Caco-2 (cell line): ENCODE measurements at regions not wholly inside any gene's neighbourhood (a gene's known extent, or its start where the extent isn't known, plus 50 kb on each side); places are given as distances from the start of the nearest gene placed in this dataset.

ENCODE experiments used
- BruUV-seq: library from RNA; stranded (reverse); fragments of 400-500 nt; replicated peaks from 2 replicates; lab custom pipeline; 2021; lab: Mats Ljungman, UMichigan
- CTCF ChIA-PET: fragments of 300-600 bp; sonication (Branson Sonifier 250); formaldehyde crosslinking; loops from one replicate; lab custom pipeline; 2022; ENCODE audit warnings: antibody characterized with exemption; lab: Charles Lee
- POLR2A ChIA-PET: fragments of 300-600 bp; sonication (Branson Sonifier 250); formaldehyde crosslinking; loops from one replicate; lab custom pipeline; 2022; ENCODE audit warnings: antibody characterized with exemption; lab: Charles Lee
- DNase-seq, 2 experiments: peaks; one replicate each; pipeline versions ENCODE4 v3.0.0 to v3.0.0-alpha.2; 2020 to 2022
- H3K27me3 ChIP-seq: replicated peaks from 2 replicates; pipeline ENCODE4 v1.6.0; 2011; ENCODE audit warnings: low read length; ENCODE audit not compliant: control insufficient read depth, insufficient read depth
- H3K36me3 ChIP-seq: 2 replicates; pipeline ENCODE4 v1.5.1; 2011; ENCODE audit warnings: low read length; ENCODE audit not compliant: control insufficient read depth, insufficient read depth
- H3K4me1 ChIP-seq: fragments of 250-450 bp; sonication (Bioruptor Pico); 2 replicates; pipeline ENCODE4 v1.5.1; 2020; ENCODE audit warnings: mild to moderate bottlenecking
- H3K4me3 ChIP-seq: 2 replicates; pipeline ENCODE4 v1.5.1; 2011; ENCODE audit warnings: low read depth, mild to moderate bottlenecking, control low read depth, low read length
- H3K9me3 ChIP-seq: fragments of 250-450 bp; sonication (Bioruptor Pico); 2 replicates; pipeline ENCODE4 v1.5.1; 2020; ENCODE audit warnings: mild to moderate bottlenecking, moderate library complexity
- H3K27ac Mint-ChIP-seq: one replicate; pipeline ENCODE4 v1.8.0; 2022; ENCODE audit warnings: mixed read lengths; ENCODE audit not compliant: unreplicated experiment
- H3K27me3 Mint-ChIP-seq: one replicate; pipeline ENCODE4 v1.8.0; 2022; ENCODE audit warnings: mixed read lengths; ENCODE audit not compliant: insufficient read depth, unreplicated experiment
- H3K36me3 Mint-ChIP-seq: one replicate; pipeline ENCODE4 v1.8.0; 2022; ENCODE audit warnings: mild to moderate bottlenecking, mixed read lengths; ENCODE audit not compliant: insufficient read depth, unreplicated experiment
- H3K4me1 Mint-ChIP-seq: one replicate; pipeline ENCODE4 v1.8.0; 2022; ENCODE audit warnings: low read depth, mixed read lengths; ENCODE audit not compliant: unreplicated experiment
- H3K4me3 Mint-ChIP-seq: one replicate; pipeline ENCODE4 v1.8.0; 2022; ENCODE audit warnings: mild to moderate bottlenecking, moderate library complexity, mixed read lengths; ENCODE audit not compliant: unreplicated experiment
- H3K9me3 Mint-ChIP-seq: one replicate; pipeline ENCODE4 v1.8.0; 2022; ENCODE audit warnings: mixed read lengths; ENCODE audit not compliant: unreplicated experiment
- intact Hi-C: fragments of 100-400 bp; cut with micrococcal nuclease; formaldehyde crosslinking; loops from one replicate; pipeline ENCODE4 v1.10.0; 2022; ENCODE audit not compliant: unreplicated experiment
- TF ChIP-seq, protein P1 (sequence below), 2 experiments: fragments of 200-600 bp in 1 of 2; IDR thresholded peaks; 1 replicate in 1 of 2; 2 replicates in 1 of 2; pipeline versions ENCODE4 v1.5.1 to v1.8.0; 2011 to 2022; ENCODE audit warnings: antibody characterized with exemption in 1 of 2, control low read depth in 1 of 2, inconsistent platforms in 1 of 2, low read depth in 1 of 2, low read length in 1 of 2, mild to moderate bottlenecking in 1 of 2, moderate library complexity in 1 of 2; ENCODE audit not compliant: insufficient read depth in 1 of 2, severe bottlenecking in 1 of 2, unreplicated experiment in 1 of 2

- Mint-ChIP-seq H3K4me3 (no peak overlapping the region), H3K27ac (no peak overlapping the region), H3K4me1 (no peaks in the 10 kb centered on the region), H3K36me3 (no peaks in the 10 kb centered on the region), H3K9me3 (no peaks in the 10 kb centered on the region), H3K27me3 (no peaks in the 10 kb centered on the region)
- ChIA-PET CTCF (interaction anchor here (0.5 kb wide), 1 partner anchor 1027 kb away, joined by 3 read pairs; no protein-coding TSS in a partner anchor), POLR2A (no interaction called here)
- no peaks in the 10 kb centered on the region for H3K36me3 ChIP-seq
- intact Hi-C loops: no loop called here
- H3K4me3 ChIP-seq: no peak overlapping the region
- BruUV-seq: no TSS peak
- no peaks in the 10 kb centered on the region for H3K9me3 ChIP-seq
- no peaks in the 10 kb centered on the region for H3K4me1 ChIP-seq
- no peak for DNase-seq
- no peaks in the 10 kb centered on the region for H3K27me3 ChIP-seq
- TF ChIP-seq, protein P1, sequence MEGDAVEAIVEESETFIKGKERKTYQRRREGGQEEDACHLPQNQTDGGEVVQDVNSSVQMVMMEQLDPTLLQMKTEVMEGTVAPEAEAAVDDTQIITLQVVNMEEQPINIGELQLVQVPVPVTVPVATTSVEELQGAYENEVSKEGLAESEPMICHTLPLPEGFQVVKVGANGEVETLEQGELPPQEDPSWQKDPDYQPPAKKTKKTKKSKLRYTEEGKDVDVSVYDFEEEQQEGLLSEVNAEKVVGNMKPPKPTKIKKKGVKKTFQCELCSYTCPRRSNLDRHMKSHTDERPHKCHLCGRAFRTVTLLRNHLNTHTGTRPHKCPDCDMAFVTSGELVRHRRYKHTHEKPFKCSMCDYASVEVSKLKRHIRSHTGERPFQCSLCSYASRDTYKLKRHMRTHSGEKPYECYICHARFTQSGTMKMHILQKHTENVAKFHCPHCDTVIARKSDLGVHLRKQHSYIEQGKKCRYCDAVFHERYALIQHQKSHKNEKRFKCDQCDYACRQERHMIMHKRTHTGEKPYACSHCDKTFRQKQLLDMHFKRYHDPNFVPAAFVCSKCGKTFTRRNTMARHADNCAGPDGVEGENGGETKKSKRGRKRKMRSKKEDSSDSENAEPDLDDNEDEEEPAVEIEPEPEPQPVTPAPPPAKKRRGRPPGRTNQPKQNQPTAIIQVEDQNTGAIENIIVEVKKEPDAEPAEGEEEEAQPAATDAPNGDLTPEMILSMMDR (IDR thresholded peaks at IDR 0.05; ENCODE audit: insufficient read depth in 1 of 2, low read depth in 1 of 2, low read length in 1 of 2, severe bottlenecking in 1 of 2, unreplicated experiment in 1 of 2): no peak
Measured at GRCh38 chr6:28634411-28634760, 108.7 kb downstream of the GPX5 start.

- H3K27me3 Mint-ChIP-seq: no peaks in the 10 kb centered on the region
- POLR2A ChIA-PET: no interaction called here
- BruUV-seq: no TSS peak
- H3K36me3 Mint-ChIP-seq: no peaks in the 10 kb centered on the region
- no peaks in the 10 kb centered on the region for H3K9me3 ChIP-seq
- TF ChIP-seq, protein P1 (IDR thresholded peaks at IDR 0.05; ENCODE audit: insufficient read depth in 1 of 2, low read depth in 1 of 2, low read length in 1 of 2, severe bottlenecking in 1 of 2, unreplicated experiment in 1 of 2): no peak
- H3K27ac Mint-ChIP-seq: no peak overlapping the region
- no peaks in the 10 kb centered on the region for H3K4me1 Mint-ChIP-seq
- DNase-seq: no peak
- no peaks in the 10 kb centered on the region for H3K36me3 ChIP-seq
- no peaks in the 10 kb centered on the region for H3K27me3 ChIP-seq
- H3K4me1 ChIP-seq: no peaks in the 10 kb centered on the region
- CTCF ChIA-PET: interaction anchor here (0.5 kb wide), 1 partner anchor 1028 kb away, joined by 3 read pairs; no protein-coding TSS in a partner anchor
- intact Hi-C loops: no loop called here
- H3K4me3 Mint-ChIP-seq: no peak overlapping the region
- H3K9me3 Mint-ChIP-seq: no peaks in the 10 kb centered on the region
- no peak overlapping the region for H3K4me3 ChIP-seq
Measured at GRCh38 chr6:28634761-28635546, 109.3 kb downstream of the GPX5 start.

- Histone ChIP-seq H3K36me3 (no peaks in the 10 kb centered on the region), H3K4me1 (no peaks in the 10 kb centered on the region), H3K27me3 (no peaks in the 10 kb centered on the region), H3K9me3 (no peaks in the 10 kb centered on the region), H3K4me3 (no peak overlapping the region)
- TF ChIP-seq, protein P1 (IDR thresholded peaks at IDR 0.05; ENCODE audit: insufficient read depth in 1 of 2, low read depth in 1 of 2, low read length in 1 of 2, severe bottlenecking in 1 of 2, unreplicated experiment in 1 of 2): no peak
- no peaks in the 10 kb centered on the region for H3K9me3 Mint-ChIP-seq
- H3K27me3 Mint-ChIP-seq: no peaks in the 10 kb centered on the region
- ChIA-PET POLR2A (no interaction called here), CTCF (no interaction called here)
- H3K4me1 Mint-ChIP-seq: no peaks in the 10 kb centered on the region
- no peak overlapping the region for H3K4me3 Mint-ChIP-seq
- DNase-seq: no peak
- intact Hi-C loops: no loop called here
- no TSS peak for BruUV-seq
- H3K27ac Mint-ChIP-seq: no peak overlapping the region
- no peaks in the 10 kb centered on the region for H3K36me3 Mint-ChIP-seq
Measured at GRCh38 chr6:28635547-28636158, 110.0 kb downstream of the GPX5 start.
